HCT116 (cell line): ENCODE measurements at regions not wholly inside any gene's neighbourhood (a gene's known extent, or its start where the extent isn't known, plus 50 kb on each side); places are given as distances from the start of the nearest gene placed in this dataset.
A peak's percentile ranks its signal among the peaks of the same experiment; 100 is the strongest.

ENCODE experiments used
- ATAC-seq: fragments of 200-7000 bp; cut with Tn5 transposase; 2 replicates; pipeline ENCODE4 v1.9.1; 2020; ENCODE audit warnings: mild to moderate bottlenecking, moderate library complexity
- BruUV-seq: library from RNA; stranded (reverse); fragments of 400-500 nt; replicated peaks from 2 replicates; lab custom pipeline; 2021; lab: Mats Ljungman, UMichigan
- CTCF ChIA-PET: fragments of 300-600 bp; sonication (Branson Sonifier 250); formaldehyde crosslinking; loops from one replicate; lab custom pipeline; 2021; ENCODE audit warnings: antibody characterized with exemption; lab: Charles Lee
- POLR2A ChIA-PET: fragments of 300-600, 350-600 bp; sonication (Branson Sonifier 250); formaldehyde crosslinking; loops from one replicate; lab custom pipeline; 2021; ENCODE audit warnings: antibody characterized with exemption; lab: Charles Lee
- RAD21 ChIA-PET, 2 experiments: fragments of 300-600 bp; sonication (Branson Sonifier 250); formaldehyde crosslinking; loops; one replicate each; lab custom pipeline; 2023; ENCODE audit warnings: low total read pairs in 2 of 2; ENCODE audit not compliant: uncharacterized antibody in 2 of 2, unreplicated experiment in 2 of 2, low non-redundant PET in 1 of 2; lab: Charles Lee
- DNase-seq: peaks from one replicate; pipeline ENCODE4 v3.0.0-alpha.2; 2010; ENCODE audit warnings: low read depth, low spot score
- H2AFZ ChIP-seq: fragments of 200-600 bp; shearing (Covaris generic), sonication (generic); 2 replicates; pipeline ENCODE4 v1.6.1; 2017; ENCODE audit warnings: low read depth, mixed run types, mixed read lengths, antibody characterized with exemption, low read length; ENCODE audit not compliant: poor library complexity, severe bottlenecking
- H3K27ac ChIP-seq: 2 replicates; pipeline ENCODE4 v1.5.1; 2012; ENCODE audit warnings: low read depth, low read length
- H3K27me3 ChIP-seq: fragments of 200-600 bp; sonication (generic); 2 replicates; pipeline ENCODE4 v1.6.1; 2016; ENCODE audit warnings: mixed run types, low read length, mixed read lengths; ENCODE audit not compliant: insufficient read depth
- H3K36me3 ChIP-seq, 2 experiments: fragments of 200-500 bp in 1 of 2; fragments of 200-600 bp in 1 of 2; sonication (Bioruptor generic) in 1 of 2; sonication (generic) in 1 of 2; 2 replicates each; pipeline versions ENCODE4 v1.5.1 to v1.6.1; 2014 to 2016; ENCODE audit warnings: low read length in 2 of 2, inconsistent platforms in 1 of 2, mixed read lengths in 1 of 2, mixed run types in 1 of 2; ENCODE audit not compliant: insufficient read depth in 2 of 2, control insufficient read depth in 1 of 2
- H3K4me1 ChIP-seq, 2 experiments: fragments of 200-600 bp in 1 of 2; sonication (generic) in 1 of 2; 2 replicates each; pipeline versions ENCODE4 v1.5.1 to v1.6.1; 2012 to 2017; ENCODE audit warnings: low read length in 2 of 2, inconsistent platforms in 1 of 2, mild to moderate bottlenecking in 1 of 2, mixed read lengths in 1 of 2, mixed run types in 1 of 2, moderate library complexity in 1 of 2; ENCODE audit not compliant: insufficient read depth in 2 of 2, control insufficient read depth in 1 of 2
- H3K4me2 ChIP-seq: fragments of 200-600 bp; sonication (generic); 2 replicates; pipeline ENCODE4 v1.6.1; 2017; ENCODE audit warnings: mixed run types, low read length, mixed read lengths
- H3K4me3 ChIP-seq, 2 experiments: fragments of 200-600 bp in 1 of 2; sonication (generic) in 1 of 2; replicated peaks in 1 of 2; 2 replicates each; pipeline ENCODE4 v1.5.1; 2011 to 2016; ENCODE audit warnings: low read length in 2 of 2, control low read depth in 1 of 2, low read depth in 1 of 2, mild to moderate bottlenecking in 1 of 2, mixed read lengths in 1 of 2, mixed run types in 1 of 2
- H3K79me2 ChIP-seq: fragments of 200-600 bp; sonication (generic); 2 replicates; pipeline ENCODE4 v1.6.1; 2017; ENCODE audit warnings: mild to moderate bottlenecking, mixed run types, low read length, moderate library complexity, mixed read lengths; ENCODE audit not compliant: insufficient read depth
- H3K9ac ChIP-seq: fragments of 200-600 bp; sonication (generic); 2 replicates; pipeline ENCODE4 v1.6.1; 2016; ENCODE audit warnings: low read length, mixed read lengths
- H3K9me2 ChIP-seq: fragments of 200-600 bp; sonication (generic), shearing (Covaris generic); 2 replicates; pipeline ENCODE4 v1.6.1; 2017; ENCODE audit warnings: mixed run types, mild to moderate bottlenecking, moderate library complexity; ENCODE audit not compliant: insufficient read depth
- H3K9me3 ChIP-seq, 2 experiments: fragments of 200-500 bp in 1 of 2; fragments of 200-600 bp in 1 of 2; sonication (Bioruptor generic) in 1 of 2; sonication (generic) in 1 of 2; 2 replicates each; pipeline ENCODE4 v1.6.1; 2014 to 2017; ENCODE audit warnings: low read length in 2 of 2, mixed read lengths in 2 of 2, inconsistent platforms in 1 of 2, low read depth in 1 of 2, mild to moderate bottlenecking in 1 of 2, mixed run types in 1 of 2, moderate library complexity in 1 of 2; ENCODE audit not compliant: control insufficient read depth in 1 of 2, insufficient read depth in 1 of 2
- H4K20me1 ChIP-seq: fragments of 200-600 bp; sonication (generic), shearing (Covaris generic); 2 replicates; pipeline ENCODE4 v1.6.1; 2017; ENCODE audit warnings: mixed run types, mild to moderate bottlenecking, moderate library complexity; ENCODE audit not compliant: insufficient read depth
- CBX3 ChIP-seq: IDR thresholded peaks from 2 replicates; pipeline ENCODE4 v1.6.1; 2012; ENCODE audit warnings: low read depth
- CEBPB ChIP-seq: IDR thresholded peaks from 2 replicates; pipeline ENCODE4 v1.6.1; 2012; ENCODE audit warnings: low read depth
- EZH2phosphoT487 ChIP-seq: fragments of 200-600 bp; IDR thresholded peaks from 2 replicates; pipeline ENCODE4 v1.6.1; 2018; ENCODE audit warnings: antibody characterized with exemption, borderline replicate concordance
- FOSL1 ChIP-seq: IDR thresholded peaks from 2 replicates; pipeline ENCODE4 v1.6.1; 2012; ENCODE audit warnings: low read depth
- JUND ChIP-seq: IDR thresholded peaks from 2 replicates; pipeline ENCODE4 v1.6.1; 2012
- POLR2AphosphoS5 ChIP-seq: IDR thresholded peaks from 2 replicates; pipeline ENCODE4 v1.6.1; 2011; ENCODE audit warnings: mild to moderate bottlenecking, low read depth, low read length, moderate library complexity
- REST ChIP-seq: IDR thresholded peaks from 2 replicates; pipeline ENCODE4 v1.6.1; 2012; ENCODE audit warnings: low read depth
- YY1 ChIP-seq: IDR thresholded peaks from 2 replicates; pipeline ENCODE4 v1.6.1; 2011; ENCODE audit warnings: low read length, low read depth, moderate library complexity, mild to moderate bottlenecking; ENCODE audit not compliant: insufficient replicate concordance; ENCODE audit errors: extremely low read depth
- intact Hi-C: fragments of 100-400 bp; cut with micrococcal nuclease; formaldehyde crosslinking; loops from 2 replicates; pipeline ENCODE4 v1.10.0; 2022
- TF ChIP-seq, protein P1 (sequence below): IDR thresholded peaks from 2 replicates; pipeline ENCODE4 v1.6.1; 2012

- H4K20me1 ChIP-seq, result no peaks in the 10 kb centered on the region
- no peaks in the 10 kb centered on the region for H3K36me3 ChIP-seq
- BruUV-seq, result no TSS peak
- intact Hi-C loops, result no loop called here
- no peaks in the 10 kb centered on the region for H3K9me3 ChIP-seq
- H3K9me2 ChIP-seq, result no peaks in the 10 kb centered on the region
- H3K4me2 ChIP-seq, result no peak overlapping the region
- RAD21 ChIA-PET, result interaction anchor here in 1 of 2 experiments (0.6 kb wide), 1 partner anchor 228 kb away, joined by 3 read pairs; the partner anchor contains the start of gene MEF2C
- no peaks in the 10 kb centered on the region for H3K79me2 ChIP-seq
- no peak for DNase-seq
- no peak overlapping the region for H3K9ac ChIP-seq
- CTCF ChIA-PET, result no interaction called here
- peak overlapping the region; percentile 12 for H2AFZ ChIP-seq
- no peak overlapping the region for H3K4me3 ChIP-seq
- no peaks in the 10 kb centered on the region for H3K4me1 ChIP-seq
- POLR2A ChIA-PET, result no interaction called here
- TF ChIP-seq POLR2AphosphoS5, result no peak
- TF ChIP-seq CEBPB, result no peak
- TF ChIP-seq FOSL1, result no peak
- no peak for TF ChIP-seq YY1
- TF ChIP-seq, protein P1, sequence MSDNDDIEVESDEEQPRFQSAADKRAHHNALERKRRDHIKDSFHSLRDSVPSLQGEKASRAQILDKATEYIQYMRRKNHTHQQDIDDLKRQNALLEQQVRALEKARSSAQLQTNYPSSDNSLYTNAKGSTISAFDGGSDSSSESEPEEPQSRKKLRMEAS, result no peak
- no peak for TF ChIP-seq CBX3
- TF ChIP-seq EZH2phosphoT487, result no peak
- no peak for TF ChIP-seq JUND
- TF ChIP-seq REST, result no peak
- H3K27me3 ChIP-seq, result no peaks in the 10 kb centered on the region
- no peak overlapping the region for H3K27ac ChIP-seq
- no peak for ATAC-seq
These were observed 228.1 kb upstream of the MEF2C start for GRCh38 chr5:89110916-89111646.
